Gastroesophageal sphincter (tissue), 2 donors: ENCODE measurements at regions not wholly inside any gene's neighbourhood (a gene's known extent, or its start where the extent isn't known, plus 50 kb on each side); places are given as distances from the start of the nearest gene placed in this dataset.

Experiments
- POLR2A ChIP-seq, 2 donors: fragments of 450-650 bp; IDR thresholded peaks; one replicate each; pipeline ENCODE4 v1.6.1; 2017; ENCODE audit warnings: antibody characterized with exemption in 2 of 2, mild to moderate bottlenecking in 2 of 2, moderate library complexity in 1 of 2
- POLR2AphosphoS5 ChIP-seq: sonication (generic); formaldehyde crosslinking; IDR thresholded peaks from one replicate; pipeline ENCODE4 v1.6.1; 2017; ENCODE audit warnings: antibody characterized with exemption

DNA sequence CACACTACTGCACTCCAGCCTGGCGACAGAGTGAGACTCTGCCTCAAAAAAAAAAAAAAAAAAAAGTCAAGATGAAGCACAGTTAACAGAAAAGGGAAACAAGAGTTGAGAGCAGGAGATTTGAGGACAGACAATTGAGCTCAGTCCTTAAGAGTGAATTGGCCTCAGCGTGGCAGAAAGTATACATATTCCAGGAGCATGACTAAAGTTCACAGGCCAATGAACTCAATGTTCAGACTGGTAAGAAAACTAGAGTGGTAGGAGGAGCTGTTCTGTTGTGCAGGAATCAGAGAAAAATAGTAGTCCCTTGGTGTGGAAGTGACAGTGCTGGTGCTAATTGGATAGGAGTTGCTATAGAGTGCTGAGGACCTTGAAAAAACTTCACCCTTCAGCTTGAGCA lies 60.0 kb downstream of the NRN1 start:
- TF ChIP-seq POLR2A (IDR thresholded peaks at IDR 0.05) (no peak), POLR2AphosphoS5 (no peak)
